NCI-H446 treated with DMSO at 0.1 percent for 48 hours (cell line): ENCODE measurements at regions not wholly inside any gene's neighbourhood (a gene's known extent, or its start where the extent isn't known, plus 50 kb on each side); places are given as distances from the start of the nearest gene placed in this dataset.
"Not testable (repeated sequence)": the region's sequence is repeated elsewhere in the genome, so short reads cannot be mapped to it uniquely, and the experiment has no call there.

Source experiments
- DNase-seq: peaks from one replicate; lab custom pipeline; 2025; lab: John Stamatoyannopoulos, UW

DNA sequence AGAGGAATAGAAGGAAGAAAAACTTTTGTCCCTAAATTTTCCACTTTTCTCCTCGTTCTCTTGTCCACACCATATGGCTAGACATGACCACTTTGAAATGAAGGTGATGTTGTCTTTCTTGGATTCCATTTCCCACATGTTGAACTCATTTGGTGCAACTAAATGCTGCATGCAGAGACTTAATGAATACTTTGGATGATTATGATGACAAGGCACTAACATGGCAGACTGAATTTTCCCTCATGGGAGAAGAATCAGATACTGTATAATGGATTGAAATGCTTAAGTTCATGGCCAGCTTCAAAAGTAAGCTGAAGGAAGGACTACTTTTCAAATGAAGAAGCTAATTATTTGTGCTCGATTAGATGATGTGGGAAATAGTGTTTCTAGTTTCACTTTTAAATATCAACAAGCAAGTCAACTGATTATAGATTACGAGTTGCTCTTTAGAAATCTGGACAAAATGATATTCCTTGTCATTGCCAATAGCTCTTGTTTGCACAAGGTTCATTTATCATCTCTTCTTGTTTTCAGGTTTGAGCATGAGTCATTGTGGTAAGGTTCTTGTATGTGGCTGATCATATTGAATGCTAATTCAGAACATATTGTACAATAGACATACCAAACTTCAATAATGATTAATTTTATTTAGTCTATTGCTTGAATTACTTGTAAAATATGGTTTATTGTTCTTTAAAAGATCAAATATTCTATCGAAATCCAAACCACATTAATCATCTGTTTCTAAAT is 501.3 kb upstream of the FTMT start:
- peak; percentile 14 for DNase-seq

DNA sequence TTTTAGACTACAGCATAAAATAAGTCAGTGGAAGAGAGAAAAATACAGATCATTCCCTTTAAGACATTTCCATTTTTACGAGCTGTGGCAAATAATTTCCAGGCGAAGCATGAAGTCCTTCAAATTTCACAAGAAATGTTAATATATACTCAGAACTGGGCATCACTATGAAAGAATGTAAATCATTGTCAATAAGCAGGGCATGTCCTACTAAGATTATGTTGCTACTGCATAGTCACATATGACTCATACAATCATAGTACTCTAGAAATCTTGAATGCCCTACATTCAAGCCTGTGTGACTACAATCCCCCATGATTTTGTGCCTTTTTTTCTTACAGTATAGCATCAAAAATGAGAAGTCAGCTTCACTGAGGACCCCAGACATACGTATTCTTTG is 485.2 kb upstream of the FTMT start:
- DNase-seq, result no peak

DNA sequence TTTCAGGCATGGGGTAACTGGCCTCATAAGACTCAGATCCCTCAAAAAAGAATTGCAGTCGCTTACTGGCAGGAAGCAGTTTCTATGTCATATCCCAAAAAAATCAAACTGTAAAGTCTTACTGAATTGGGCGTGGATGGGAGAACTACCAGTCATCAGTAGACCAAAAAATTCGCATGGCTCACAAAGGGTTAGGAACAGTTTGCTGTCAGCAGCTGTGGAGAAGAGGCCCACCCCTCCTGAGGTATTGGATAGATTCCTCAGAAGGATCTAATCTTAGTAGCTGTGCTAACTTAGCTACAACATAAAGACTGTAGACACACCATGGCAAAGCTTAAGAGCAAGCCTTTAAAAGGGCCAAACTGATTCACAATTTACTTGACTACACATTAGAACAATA is 478.3 kb upstream of the FTMT start:
- no peak for DNase-seq

DNA sequence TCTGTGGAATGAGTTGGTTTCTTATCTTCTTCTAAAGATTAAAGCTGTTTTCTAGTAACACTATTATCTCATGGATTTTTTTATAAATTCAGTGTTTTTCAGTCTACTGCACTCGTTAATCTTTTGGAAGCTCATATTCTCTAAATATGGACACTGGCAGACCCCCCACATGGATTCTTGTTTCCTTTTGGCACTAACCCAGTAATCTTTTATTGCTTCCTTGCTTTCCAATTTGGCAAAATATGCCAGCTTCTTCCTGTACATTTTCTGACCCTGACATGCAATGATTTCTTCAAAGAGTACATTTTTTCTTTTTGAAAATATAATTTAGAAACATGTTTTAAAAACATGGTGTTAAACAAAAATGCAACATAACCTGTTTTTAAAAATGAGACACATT is 474.2 kb upstream of the FTMT start:
- DNase-seq, result peak; percentile 55

DNA sequence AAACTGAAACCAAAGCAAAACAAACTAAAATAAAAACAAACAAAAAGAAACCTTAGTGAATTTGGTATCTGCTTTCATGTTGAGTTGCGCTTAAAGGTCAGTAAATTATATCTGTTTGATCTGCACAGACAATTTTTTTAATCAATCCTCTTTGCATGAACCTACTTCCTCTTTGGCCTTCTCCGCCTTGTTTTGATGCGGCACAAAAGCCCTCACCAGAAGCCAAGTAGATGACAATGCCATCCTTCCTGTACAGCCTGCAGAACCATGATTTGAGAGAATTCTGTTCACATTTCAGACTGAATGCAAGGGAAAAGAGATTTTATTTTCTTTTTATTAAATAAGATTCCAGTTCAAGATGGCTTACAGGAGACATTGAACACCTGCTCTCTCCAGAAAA is 473.6 kb upstream of the FTMT start:
- DNase-seq, result no peak

DNA sequence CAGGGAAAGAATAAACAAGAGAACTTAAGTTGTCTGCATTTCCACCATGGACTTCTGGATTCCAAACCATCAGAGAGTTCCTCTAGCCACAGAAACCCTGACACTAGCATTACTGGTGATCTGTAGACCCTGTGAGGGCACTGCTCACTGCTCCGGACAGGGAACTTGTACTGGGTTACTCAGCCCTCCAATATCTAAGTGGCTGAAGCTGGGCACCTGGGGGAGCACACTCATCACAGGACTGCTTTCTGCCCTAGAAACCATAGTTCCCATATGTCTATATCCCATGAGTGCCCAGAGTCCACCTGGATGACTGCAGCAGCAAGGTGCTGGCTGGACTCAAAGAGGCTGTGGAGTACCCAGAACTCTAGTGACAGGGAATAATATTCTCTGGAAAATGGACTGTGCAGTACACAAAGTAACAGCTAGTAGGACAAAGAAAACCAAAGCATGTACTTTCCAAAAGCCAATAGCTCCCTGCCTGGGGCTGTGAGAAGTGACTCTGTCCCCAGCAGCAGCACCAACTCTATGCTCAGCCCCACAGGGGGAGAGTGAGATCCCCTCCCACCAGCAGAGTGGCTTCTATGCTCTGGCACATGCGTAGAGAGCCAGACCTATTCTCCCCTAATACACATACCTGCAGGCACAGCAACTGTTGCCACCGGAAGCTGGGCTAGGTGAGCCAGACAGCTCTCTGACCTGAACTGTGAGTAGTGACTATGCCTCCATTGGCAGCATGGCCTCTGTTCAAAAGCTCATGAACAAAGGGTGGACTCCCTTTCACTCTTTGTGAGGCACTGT is 472.9 kb upstream of the FTMT start:
- no peak for DNase-seq

DNA sequence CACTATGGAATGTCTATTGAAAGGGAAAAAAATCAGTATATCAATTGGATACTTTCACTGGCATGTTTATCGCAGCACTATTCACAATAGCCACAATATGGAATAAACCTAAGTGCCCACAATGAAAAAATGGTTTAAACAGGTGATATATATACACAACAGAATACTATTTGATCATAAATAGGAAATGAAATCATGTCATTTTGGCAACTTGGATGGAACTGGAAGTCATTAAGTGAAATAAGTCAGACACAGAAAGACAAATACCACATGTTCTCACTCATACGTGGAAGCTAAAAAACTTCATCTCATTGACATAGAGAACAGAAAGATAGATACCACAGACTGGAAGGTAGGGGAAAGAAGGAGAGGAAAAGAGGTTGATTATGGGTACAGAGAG is 471.6 kb upstream of the FTMT start:
- DNase-seq, result no peak

DNA sequence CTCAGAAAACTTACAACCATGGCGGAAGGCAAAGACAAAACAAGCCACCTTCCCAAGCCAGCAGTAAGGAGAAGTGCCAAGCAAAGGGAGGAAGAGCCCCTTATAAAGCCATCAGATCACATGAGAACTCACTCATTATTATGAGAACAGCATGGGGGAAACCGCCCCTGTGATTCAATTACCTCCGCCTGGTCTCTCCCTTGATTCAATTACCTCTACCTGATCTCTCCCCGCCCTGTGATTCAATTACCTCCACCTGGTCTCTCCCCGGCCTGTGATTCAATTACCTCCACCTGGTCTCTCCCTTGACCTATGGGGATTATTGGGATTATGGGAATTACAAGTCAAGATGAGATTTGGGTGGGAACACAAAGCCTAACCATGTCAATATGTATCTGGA is 467.3 kb upstream of the FTMT start:
- DNase-seq, result no peak

DNA sequence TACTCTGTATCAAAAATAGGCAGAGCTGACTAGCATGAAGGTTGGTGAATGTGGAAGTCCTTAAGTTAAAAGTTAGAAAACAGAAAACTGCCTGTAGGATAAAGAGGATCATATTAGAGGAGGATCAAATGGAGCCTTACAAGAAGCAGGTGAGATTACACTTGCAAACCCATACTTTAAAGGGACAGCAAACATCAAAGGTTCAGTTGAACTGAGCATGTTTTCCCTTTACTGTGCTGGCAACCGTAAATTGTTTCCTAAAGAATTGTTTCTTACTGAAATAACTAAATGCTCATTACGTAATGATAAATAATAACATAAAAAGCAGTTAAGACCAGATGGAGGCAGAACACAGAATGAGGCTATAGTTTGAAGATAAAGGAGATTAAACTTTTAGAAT is 465.3 kb upstream of the FTMT start:
- DNase-seq, result no peak

DNA sequence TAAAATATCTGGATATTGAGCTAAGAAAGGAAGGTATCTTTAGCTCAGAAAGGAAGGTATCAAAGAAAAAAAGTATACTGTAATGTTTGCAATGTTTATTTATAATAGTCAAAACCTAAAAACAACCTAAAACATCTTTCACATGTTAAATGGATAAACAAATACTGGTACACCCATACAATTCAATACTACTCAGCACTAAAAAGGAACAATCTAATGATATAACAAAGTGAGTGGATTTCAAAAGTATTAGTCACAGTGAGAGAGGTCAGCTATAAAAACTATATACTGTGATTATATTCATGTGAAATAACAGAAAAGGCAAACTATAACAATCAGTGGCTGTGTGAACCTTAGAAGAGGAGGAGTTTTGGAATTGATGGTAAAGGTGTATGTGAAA is 455.0 kb upstream of the FTMT start:
- DNase-seq, result no peak

DNA sequence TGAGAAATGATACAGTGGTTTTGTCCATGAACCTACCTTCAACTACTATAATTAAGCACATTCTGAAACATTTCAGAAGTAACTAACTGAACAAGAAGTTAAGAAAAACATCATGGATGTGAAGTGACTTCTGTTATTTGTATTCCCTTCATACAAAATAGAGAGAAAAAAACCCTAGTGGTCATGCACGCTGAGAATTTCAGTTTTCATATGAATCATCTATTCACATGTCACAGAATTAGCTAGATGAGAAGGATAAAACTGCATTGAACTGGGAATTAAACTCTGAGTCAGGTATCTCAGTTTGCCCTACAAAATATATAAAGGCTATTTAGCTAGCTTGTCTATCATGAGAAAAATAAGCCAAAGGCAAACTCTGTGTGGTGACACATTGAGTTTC is 451.8 kb upstream of the FTMT start:
- DNase-seq, result no peak

DNA sequence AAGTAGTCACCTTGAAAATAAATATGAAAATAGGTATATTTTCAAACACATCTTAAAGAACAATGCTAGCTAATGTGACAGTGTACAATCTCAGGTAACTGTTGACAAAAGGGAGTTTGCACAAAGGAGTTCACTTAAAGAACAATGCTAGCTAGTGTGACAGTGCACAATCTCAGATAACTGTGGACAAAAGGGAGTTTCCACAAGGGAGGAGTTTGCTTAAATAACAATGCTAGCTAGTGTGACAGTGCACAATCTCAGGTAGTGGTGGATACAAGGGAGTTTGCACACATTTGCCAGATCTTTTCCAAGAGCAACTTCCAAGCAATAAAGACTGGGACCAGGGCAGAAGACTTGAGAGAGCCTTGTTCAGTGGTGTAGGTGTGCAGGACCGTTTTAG is 442.9 kb upstream of the FTMT start:
- no peak for DNase-seq

DNA sequence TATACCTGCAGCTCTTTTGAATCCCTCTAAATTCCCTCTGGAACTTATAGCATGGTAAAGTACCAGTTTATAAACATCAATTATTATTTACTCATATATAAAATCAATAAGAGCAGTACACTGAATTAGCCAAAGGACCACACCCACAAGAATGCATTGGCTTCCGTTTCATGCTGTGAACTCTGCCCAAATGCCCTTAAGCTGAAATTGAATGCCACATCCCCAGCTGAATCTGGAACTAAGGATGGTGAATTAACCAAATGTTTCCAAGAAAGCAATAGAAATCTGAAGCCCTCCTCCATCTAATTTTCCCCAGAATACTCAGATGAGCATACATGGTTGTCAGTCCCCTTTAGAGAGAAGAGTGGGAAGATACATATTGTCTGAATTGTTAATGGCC is 436.4 kb upstream of the FTMT start:
- DNase-seq, result no peak

DNA sequence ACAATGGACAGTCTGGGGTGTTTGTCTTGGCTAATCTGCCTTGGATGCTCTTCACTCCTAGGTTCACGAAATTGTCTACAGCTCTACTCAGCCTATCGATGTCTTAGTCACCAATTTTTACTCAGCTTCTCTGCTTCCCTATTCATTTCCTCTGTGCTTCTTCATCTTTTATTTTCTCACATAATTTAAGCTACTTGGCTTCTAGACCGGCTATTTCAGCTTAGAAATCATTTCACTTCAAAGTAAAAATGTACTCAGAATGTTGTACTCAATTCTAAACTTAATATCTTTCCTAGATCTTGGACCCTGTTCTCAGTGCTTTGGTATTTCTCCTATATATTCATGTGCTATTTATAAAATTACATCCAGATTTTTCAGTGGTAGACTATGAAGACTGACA is 430.0 kb upstream of the FTMT start:
- DNase-seq, result no peak

DNA sequence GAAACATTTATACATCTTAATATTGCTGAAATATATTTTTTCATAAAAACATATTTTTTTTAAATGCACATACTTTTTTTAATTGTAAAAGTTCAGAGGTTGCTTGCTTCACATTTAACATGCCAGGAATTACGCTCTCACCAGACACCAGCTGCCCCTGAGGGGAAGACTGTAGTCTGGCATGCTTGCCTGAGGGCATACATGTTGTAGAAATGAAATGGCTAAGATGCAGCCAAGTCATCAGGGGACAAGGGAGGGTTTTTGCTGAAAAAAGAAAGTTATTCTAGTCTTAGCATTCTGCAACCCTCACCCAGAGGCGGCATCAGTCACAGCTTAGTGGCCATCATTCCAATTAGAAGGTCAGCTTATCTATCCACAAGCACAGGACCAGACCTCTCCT is 426.7 kb upstream of the FTMT start:
- no peak for DNase-seq

DNA sequence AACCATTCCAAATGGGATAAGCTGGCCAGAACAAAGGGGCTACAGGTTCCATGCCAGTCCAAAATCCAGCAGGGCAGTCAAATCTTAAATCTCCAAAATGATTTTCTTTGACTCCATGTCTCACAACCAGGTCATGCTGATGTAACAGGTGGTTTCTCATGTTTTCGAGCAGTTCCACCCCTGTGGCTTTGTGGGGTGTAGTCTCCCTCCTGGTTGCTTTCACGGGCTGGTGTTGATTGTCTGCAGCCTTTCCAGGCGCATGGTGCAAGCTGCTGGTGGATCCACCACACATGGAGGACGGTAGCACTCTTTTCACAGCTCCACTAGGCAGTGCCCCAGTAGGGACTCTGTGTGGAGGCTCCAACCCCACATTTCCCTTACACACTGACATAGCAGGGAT is 425.5 kb upstream of the FTMT start:
- DNase-seq, result no peak

DNA sequence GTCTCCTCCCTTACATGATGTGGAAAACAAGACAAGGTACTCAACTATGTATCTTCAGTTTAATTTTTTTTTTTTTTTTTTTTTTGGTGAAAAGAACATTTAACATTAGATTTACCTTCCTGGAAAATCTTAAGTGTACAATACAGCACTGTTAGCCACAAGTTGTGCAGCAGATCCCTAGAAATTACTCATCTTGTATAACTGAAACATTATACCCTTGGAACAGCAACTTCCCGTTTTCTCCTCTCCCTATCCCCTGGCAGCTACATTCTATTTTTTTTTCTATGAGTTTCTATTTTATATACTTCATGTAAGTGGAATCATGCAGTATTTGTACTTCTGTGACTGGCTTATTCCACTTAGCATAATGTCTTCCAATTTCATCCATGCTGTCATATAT is 421.9 kb upstream of the FTMT start:
- no peak for DNase-seq

DNA sequence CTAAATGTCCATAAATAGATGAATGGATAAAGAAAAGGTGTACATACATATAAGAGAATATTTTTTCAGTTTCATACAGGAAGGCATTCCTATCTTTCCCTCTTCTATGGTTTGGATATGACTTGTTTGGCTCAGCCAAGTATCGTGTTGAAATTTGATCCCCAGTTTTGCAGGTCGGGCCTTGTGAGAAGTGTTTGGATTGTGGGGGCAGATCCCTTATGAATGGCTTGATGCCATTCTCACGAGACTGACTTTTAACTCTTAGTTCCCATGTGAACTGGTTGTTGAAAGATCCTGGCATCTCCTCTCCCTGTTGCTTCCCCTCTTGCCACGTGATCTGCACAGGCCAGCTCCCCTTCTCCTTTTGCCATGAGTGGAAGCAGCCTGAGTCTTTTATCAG is 421.1 kb upstream of the FTMT start:
- DNase-seq, result no peak

DNA sequence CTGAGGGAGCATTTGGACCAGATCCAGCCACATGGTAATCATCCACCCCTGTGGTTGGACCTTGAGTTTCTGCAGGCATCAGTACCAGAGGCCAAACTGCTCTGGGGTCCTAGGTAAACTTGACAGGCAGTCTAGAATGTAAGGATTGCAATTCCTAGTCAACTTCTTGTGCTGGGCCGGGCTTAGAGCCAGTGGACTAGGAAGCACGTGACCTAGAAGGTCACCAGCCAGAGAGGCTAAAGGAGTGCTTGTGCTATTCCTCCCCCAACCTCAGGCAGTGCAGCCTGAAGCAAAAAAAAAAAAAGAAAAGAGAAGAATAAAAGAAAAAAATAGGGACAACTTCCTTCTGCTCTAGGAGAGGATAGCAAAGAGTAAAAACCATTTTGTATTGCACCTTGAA is 406.2 kb upstream of the FTMT start:
- no peak for DNase-seq

DNA sequence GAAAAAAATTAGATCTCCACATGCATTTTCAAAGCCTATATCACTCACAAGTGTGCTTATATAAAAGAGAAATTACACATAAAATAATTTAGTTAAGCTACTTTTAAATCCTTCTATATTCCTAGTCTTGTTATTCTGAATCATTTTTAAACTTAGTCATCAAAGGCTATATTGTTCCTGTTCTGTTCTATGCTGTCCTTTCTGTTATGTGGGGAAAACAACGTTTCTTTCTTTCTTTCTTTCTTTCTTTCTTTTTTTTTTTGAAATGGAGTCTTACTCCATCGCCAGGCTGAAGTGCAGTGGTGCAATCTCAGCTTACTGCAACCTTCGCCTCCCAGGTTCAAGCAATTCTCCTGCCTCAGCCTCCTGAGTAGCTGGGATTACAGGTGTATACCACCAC is 389.2 kb upstream of the FTMT start:
- DNase-seq, result no peak

DNA sequence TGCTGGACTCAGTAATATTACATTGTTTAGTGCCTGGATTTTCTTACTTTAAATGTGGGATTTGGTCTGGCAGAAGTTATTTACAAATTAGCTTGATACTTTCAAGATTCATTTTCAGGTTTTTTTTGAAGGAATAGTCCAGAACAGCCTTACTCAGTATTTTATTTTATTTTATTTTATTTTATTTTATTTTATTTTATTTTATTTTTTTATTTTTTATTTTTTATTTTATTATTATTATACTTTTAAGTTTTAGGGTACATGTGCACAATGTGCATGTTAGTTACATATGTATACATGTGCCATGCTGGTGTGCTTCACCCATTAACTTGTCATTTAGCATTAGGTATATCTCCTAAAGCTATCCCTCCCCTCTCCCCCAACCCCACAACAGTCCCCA is 380.5 kb upstream of the FTMT start:
- DNase-seq, result not testable (repeated sequence)

DNA sequence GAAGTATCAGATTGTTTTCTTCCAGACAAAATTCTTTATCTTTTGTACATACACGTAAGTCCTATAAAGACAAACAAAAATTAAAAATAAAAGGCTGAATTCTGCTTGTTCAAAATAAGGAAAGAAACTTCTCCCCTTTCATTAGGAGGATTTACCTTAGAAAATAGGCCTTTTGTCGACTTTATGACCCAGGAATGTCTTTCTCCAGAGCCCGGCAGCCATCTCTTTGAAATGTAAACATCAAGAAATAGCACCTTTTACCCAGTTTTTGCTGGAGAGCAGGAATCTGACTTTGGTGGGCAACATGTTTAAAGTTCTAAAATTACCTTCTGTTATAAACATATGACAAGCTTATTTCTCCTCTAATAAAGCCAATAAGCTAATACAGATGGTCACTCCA is 373.0 kb upstream of the FTMT start:
- no peak for DNase-seq

DNA sequence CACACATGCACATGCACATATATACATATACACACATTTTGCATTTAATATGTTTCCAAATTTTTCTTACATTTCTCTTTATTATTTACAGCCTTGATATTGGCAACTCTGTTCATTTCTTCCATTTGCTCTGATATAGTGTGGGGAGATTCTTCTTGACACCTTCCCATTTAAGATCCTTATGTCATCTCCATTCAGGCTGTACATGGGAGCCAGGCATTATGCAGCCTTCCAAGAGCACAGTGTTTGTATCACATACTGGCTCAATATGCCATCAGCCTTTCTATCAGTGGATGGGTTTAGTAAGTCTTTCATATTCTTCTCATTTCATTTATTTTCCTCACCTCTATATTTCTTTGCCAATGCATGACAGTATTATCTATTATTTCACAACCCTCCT is 372.3 kb upstream of the FTMT start:
- DNase-seq, result no peak

DNA sequence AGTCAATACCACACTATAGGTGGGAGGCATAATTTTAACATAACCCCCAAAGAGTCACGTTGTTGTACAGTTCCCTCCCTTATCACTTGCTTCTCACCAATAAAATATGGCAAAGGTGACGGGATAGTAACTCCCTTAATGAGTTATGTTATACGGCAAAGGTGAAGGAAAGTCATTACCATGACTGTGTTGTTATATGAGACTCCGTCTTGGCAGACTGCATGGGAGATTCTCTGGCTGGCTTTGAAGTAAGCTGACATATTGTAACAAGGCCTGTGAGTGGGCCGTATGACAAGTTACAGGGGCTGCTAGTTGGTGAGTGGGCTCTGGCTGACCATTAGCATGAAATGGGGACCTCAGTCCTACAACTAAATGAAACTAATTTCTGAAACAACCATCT is 366.4 kb upstream of the FTMT start:
- DNase-seq, result no peak
